Transverse colon (tissue), 4 donors: ENCODE measurements at regions not wholly inside any gene's neighbourhood (a gene's known extent, or its start where the extent isn't known, plus 50 kb on each side); places are given as distances from the start of the nearest gene placed in this dataset.

ENCODE experiments used
- DNase-seq: peaks from one replicate; pipeline ENCODE4 v3.0.0-alpha.2; 2019
- H3K27ac ChIP-seq, 4 donors: fragments of 200-600 bp; sonication (generic); 2 replicates each; pipeline ENCODE4 v1.5.1; 2016 to 2018; ENCODE audit warnings: inconsistent platforms in 4 of 4
- H3K27me3 ChIP-seq: fragments of 200-600 bp; sonication (generic); 2 replicates; pipeline ENCODE4 v1.5.1; 2017; ENCODE audit warnings: inconsistent platforms
- H3K36me3 ChIP-seq, 4 donors: fragments of 200-600 bp; sonication (generic); 2 replicates each; pipeline ENCODE4 v1.5.1; 2017 to 2019; ENCODE audit warnings: inconsistent platforms in 4 of 4
- H3K4me1 ChIP-seq, 4 donors: fragments of 200-600 bp; sonication (generic); 2 replicates each; pipeline ENCODE4 v1.5.1; 2017 to 2020; ENCODE audit warnings: inconsistent platforms in 4 of 4
- H3K4me3 ChIP-seq, 4 donors: fragments of 200-600 bp; sonication (generic); 1 replicate in 1 of 4; 2 replicates in 3 of 4; pipeline versions ENCODE4 v1.5.1 to v1.6.1; 2017 to 2019; ENCODE audit warnings: inconsistent platforms in 4 of 4
- H3K9me3 ChIP-seq, 2 donors: fragments of 200-600 bp; sonication (generic); 2 replicates each; pipeline ENCODE4 v1.5.1; 2017 to 2019; ENCODE audit warnings: inconsistent platforms in 2 of 2
- EP300 ChIP-seq: sonication (generic); formaldehyde crosslinking; IDR thresholded peaks from one replicate; pipeline ENCODE4 v1.6.1; 2017; ENCODE audit warnings: antibody characterized with exemption, low read depth
- POLR2A ChIP-seq: fragments of 450-650 bp; IDR thresholded peaks from one replicate; pipeline ENCODE4 v1.6.1; 2016; ENCODE audit warnings: antibody characterized with exemption, mild to moderate bottlenecking, moderate library complexity
- POLR2AphosphoS5 ChIP-seq, 3 donors: sonication (generic); formaldehyde crosslinking; IDR thresholded peaks; one replicate each; pipeline ENCODE4 v1.6.1; 2016; ENCODE audit warnings: antibody characterized with exemption in 3 of 3
- WGBS, 2 donors: methylation state at CpG; one replicate each; pipeline ENCODE4 v1.1.5; 2018; ENCODE audit warnings: low coverage in 1 of 2; 5-methylcytosine and 5-hydroxymethylcytosine counted together
- in situ Hi-C, 4 donors: fragments of 200-750 bp; cut with MboI; loops; one replicate each; pipeline versions ENCODE4 v1.15.0 to v1.15.1; 2017; ENCODE audit warnings: low sequenced_read_pairs in 3 of 4, low pct_ligation_motif_present in 1 of 4, low pct_unique_long_range_greater_than_20kb in 1 of 4
- intact Hi-C: fragments of 100-400 bp; cut with DNase I; formaldehyde crosslinking; loops from one replicate; pipeline ENCODE4 v1.15.1; 2023; ENCODE audit warnings: low total_unique reads
- TF ChIP-seq, protein P1 (sequence below), 5 experiments: fragments of 200-600 bp in 3 of 5; fragments of 450-650 bp in 2 of 5; sonication (generic) in 3 of 5; IDR thresholded peaks; 1 replicate in 2 of 5; 2 replicates in 3 of 5; pipeline ENCODE4 v1.5.1; 2016 to 2017; ENCODE audit warnings: antibody characterized with exemption in 5 of 5, inconsistent platforms in 3 of 5, mild to moderate bottlenecking in 2 of 5, moderate library complexity in 1 of 5

DNA sequence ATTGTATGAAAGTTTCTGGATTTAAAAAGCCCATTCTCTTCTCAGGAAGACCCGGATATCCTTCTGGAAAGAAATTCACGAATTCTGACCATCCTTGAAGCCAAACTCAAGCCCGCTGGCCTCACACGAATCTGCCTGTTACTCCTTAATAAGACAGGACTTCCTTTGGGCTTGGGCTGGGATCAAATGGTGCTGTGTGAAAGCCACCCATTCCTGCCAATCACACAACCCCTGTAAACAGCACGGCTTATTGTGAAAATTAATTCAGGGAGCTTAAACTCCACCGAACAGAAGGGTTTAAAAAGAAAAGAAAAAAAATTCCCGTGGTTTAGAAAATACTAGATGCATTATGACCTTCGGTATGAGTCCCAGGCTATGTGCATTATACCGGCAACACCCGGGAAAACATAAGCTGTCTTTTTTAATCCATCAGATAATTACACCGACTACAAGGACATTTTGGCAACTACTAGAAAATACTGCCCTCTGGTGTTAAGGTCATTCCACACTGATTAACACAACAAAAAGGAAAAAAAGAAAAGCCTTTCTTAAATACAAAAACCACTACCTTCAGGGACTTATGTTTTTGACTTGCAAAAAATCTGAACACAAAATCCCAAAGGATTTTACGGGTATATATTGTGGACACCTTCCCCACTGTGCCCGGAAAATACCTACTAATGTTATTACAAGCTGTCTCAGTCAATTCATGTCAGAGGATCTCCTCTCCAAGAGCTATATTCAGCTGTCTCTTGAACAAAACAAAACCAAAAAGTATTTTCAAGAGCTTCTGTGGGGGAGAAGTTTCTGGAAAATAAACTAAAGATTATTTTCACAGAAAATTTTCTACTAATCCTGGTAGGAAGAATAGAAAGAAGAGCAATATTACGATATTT is 76.0 kb upstream of the LSM14A start:
- Histone ChIP-seq H3K27me3 (peaks cover 12% of the 10 kb centered on the region), H3K4me1 (no peaks in the 10 kb centered on the region), H3K9me3 (no peaks in the 10 kb centered on the region), H3K27ac (no peak overlapping the region), H3K36me3 (no peaks in the 10 kb centered on the region), H3K4me3 (no peak overlapping the region)
- DNase-seq = no peak
- TF ChIP-seq POLR2AphosphoS5 (IDR thresholded peaks at IDR 0.05) (no peak), POLR2A (no peak)
- TF ChIP-seq, protein P1, sequence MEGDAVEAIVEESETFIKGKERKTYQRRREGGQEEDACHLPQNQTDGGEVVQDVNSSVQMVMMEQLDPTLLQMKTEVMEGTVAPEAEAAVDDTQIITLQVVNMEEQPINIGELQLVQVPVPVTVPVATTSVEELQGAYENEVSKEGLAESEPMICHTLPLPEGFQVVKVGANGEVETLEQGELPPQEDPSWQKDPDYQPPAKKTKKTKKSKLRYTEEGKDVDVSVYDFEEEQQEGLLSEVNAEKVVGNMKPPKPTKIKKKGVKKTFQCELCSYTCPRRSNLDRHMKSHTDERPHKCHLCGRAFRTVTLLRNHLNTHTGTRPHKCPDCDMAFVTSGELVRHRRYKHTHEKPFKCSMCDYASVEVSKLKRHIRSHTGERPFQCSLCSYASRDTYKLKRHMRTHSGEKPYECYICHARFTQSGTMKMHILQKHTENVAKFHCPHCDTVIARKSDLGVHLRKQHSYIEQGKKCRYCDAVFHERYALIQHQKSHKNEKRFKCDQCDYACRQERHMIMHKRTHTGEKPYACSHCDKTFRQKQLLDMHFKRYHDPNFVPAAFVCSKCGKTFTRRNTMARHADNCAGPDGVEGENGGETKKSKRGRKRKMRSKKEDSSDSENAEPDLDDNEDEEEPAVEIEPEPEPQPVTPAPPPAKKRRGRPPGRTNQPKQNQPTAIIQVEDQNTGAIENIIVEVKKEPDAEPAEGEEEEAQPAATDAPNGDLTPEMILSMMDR (IDR thresholded peaks at IDR 0.05) = peak; percentile 58 to 68 (median 63)
- in situ Hi-C loops = loop anchor here (10.0 to 25.0 kb wide), 2 partner anchors 311 to 659 kb away; no protein-coding TSS in a partner anchor
- WGBS, 2 donors = 31 to 32% methylated on average over 13 to 14 of the region's 14 CpGs
- intact Hi-C loops = no loop called here

DNA sequence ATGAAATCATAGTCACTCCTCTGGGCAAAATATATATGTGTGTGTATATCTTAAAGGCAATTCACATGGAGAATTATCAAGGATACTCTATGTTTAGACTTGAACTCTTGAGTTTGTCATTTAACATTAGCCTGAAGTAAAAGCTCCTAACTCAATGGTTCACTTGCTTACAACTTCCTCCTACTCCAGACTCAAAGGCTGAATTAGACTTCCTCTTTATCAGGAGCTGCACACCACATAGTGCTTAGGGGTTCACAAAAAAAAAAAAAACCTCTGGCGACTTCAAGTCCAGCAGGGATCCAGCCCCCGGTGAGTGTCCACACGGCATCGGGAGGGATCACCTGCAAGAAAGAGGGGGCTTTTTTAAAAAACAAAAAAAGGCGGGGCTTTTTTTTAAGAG is 68.2 kb upstream of the LSM14A start:
- Histone ChIP-seq H3K9me3 (no peaks in the 10 kb centered on the region), H3K27ac (no peak overlapping the region), H3K27me3 (no peaks in the 10 kb centered on the region), H3K36me3 (no peaks in the 10 kb centered on the region), H3K4me1 (no peaks in the 10 kb centered on the region), H3K4me3 (no peak overlapping the region)
- intact Hi-C loops (no loop called here), in situ Hi-C loops (loop anchor here in 1 of 4 donors (25.0 kb wide), 1 partner anchor 667 kb away; no protein-coding TSS in a partner anchor)
- no peak for DNase-seq
- no peak for TF ChIP-seq POLR2A
- no peak for TF ChIP-seq POLR2AphosphoS5 (IDR thresholded peaks at IDR 0.05)
- TF ChIP-seq, protein P1 (IDR thresholded peaks at IDR 0.05) = no peak
- no peak for TF ChIP-seq EP300
- WGBS, 2 donors = 55 to 57% methylated on average over 5 of the region's 5 CpGs

DNA sequence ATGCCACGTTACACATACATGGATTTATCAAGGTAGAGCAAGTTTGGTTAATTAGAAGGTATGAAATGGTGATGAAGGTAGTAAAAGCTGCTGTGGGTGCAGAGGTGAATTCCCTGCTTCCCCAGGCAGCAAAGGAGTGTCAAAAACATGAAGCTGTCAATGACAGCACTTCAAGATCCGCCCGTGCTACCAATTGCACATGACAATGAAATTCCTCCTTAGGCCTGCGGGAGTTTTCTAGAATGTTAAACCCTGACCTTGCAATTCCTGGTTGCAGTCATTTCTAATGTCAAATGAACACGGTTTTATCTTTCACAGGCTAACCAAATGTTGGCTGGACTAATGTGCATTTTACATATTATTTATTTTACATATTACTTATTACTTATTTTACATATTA is 67.7 kb upstream of the LSM14A start:
- H3K4me1 ChIP-seq = no peaks in the 10 kb centered on the region
- in situ Hi-C loops (loop anchor here in 1 of 4 donors (25.0 kb wide), 1 partner anchor 667 kb away; no protein-coding TSS in a partner anchor), intact Hi-C loops (no loop called here)
- H3K36me3 ChIP-seq = no peaks in the 10 kb centered on the region
- H3K27me3 ChIP-seq = no peaks in the 10 kb centered on the region
- TF ChIP-seq POLR2AphosphoS5 (IDR thresholded peaks at IDR 0.05) = no peak
- TF ChIP-seq POLR2A = no peak
- no peak for TF ChIP-seq EP300
- no peaks in the 10 kb centered on the region for H3K9me3 ChIP-seq
- WGBS, 2 donors = 36 to 38% methylated on average over 5 of the region's 5 CpGs
- H3K27ac ChIP-seq = no peak overlapping the region
- no peak overlapping the region for H3K4me3 ChIP-seq
- DNase-seq = no peak

GRCh38 chr19:34109596-34109995 is 62.7 kb upstream of the LSM14A start:
- Histone ChIP-seq H3K36me3 (no peaks in the 10 kb centered on the region), H3K4me1 (no peaks in the 10 kb centered on the region), H3K27me3 (no peaks in the 10 kb centered on the region), H3K9me3 (no peaks in the 10 kb centered on the region), H3K27ac (no peak overlapping the region), H3K4me3 (no peak overlapping the region)
- intact Hi-C loops (no loop called here), in situ Hi-C loops (loop anchor here in 1 of 4 donors (25.0 kb wide), 1 partner anchor 672 kb away; no protein-coding TSS in a partner anchor)
- 10 to 31% methylated on average over 2 to 3 of the region's 3 CpGs for WGBS, 2 donors
- DNase-seq = no peak
- TF ChIP-seq POLR2AphosphoS5 (IDR thresholded peaks at IDR 0.05) (no peak), EP300 (no peak), POLR2A (no peak)
- TF ChIP-seq, protein P1 (IDR thresholded peaks at IDR 0.05) = no peak
